Motor neuron (in vitro differentiated cells): ENCODE measurements at regions not wholly inside any gene's neighbourhood (a gene's known extent, or its start where the extent isn't known, plus 50 kb on each side); places are given as distances from the start of the nearest gene placed in this dataset.
A peak's percentile ranks its signal among the peaks of the same experiment; 100 is the strongest.

Source experiments
- ATAC-seq, 8 experiments: fragments of 200-7000 bp; cut with Tn5 transposase; replicated peaks in 6 of 8; 2 replicates each; pipeline ENCODE4 v1.8.0; 2021; ENCODE audit warnings: mild to moderate bottlenecking in 8 of 8, moderate library complexity in 8 of 8
- H3K27ac ChIP-seq, 2 donors: fragments of 250-450 bp; sonication (Bioruptor Pico); 2 replicates each; pipeline ENCODE4 v1.9.0; 2021; ENCODE audit warnings: antibody characterized with exemption in 2 of 2, mild to moderate bottlenecking in 2 of 2, moderate library complexity in 1 of 2
- H3K4me1 ChIP-seq, 2 donors: fragments of 250-450 bp; sonication (Bioruptor Pico); replicated peaks in 1 of 2; 2 replicates each; pipeline ENCODE4 v1.6.1; 2021; ENCODE audit warnings: antibody characterized with exemption in 2 of 2, mild to moderate bottlenecking in 2 of 2, moderate library complexity in 1 of 2
- H3K4me3 ChIP-seq, 5 donors: fragments of 250-450 bp; sonication (Bioruptor Pico); 2 replicates each; pipeline ENCODE4 v1.9.0; 2021; ENCODE audit warnings: antibody characterized with exemption in 5 of 5, mild to moderate bottlenecking in 5 of 5, moderate library complexity in 4 of 5
- WGBS, 10 experiments: fragments of 450-650 bp; shearing (Covaris generic); methylation state at CpG; one replicate each; pipeline ENCODE4 v1.0.0; 2022; 5-methylcytosine and 5-hydroxymethylcytosine counted together
- in situ Hi-C, 9 experiments: fragments of 400-800 bp; cut with MboI; loops; one replicate each; pipeline ENCODE4 v1.15.0; 2021; ENCODE audit warnings: low sequenced_read_pairs in 9 of 9, low pct_unique_long_range_greater_than_20kb in 2 of 9; ENCODE audit not compliant: unreplicated experiment in 9 of 9

GRCh38 chr14:84435820-84436324 lies 1094.1 kb upstream of the FLRT2 start:
- Histone ChIP-seq H3K4me3 (no peak overlapping the region), H3K4me1 (peaks cover 26 to 33% of the 10 kb centered on the region in 2 donors), H3K27ac (no peak overlapping the region)
- in situ Hi-C loops, result no loop called here
- no peak for ATAC-seq
- 0 to 82% (median 27%) methylated on average over 1 of the region's 1 CpG; no CpG with 5 or more reads in 4 of the 10 experiments for WGBS, 10 experiments

GRCh38 chr14:84436528-84436927 lies 1093.4 kb upstream of the FLRT2 start:
- ATAC-seq, result peak in 2 of 8 experiments; percentile 35 to 75
- 0 to 100% (median 32%) methylated on average over 1 to 2 of the region's 2 CpGs; no CpG with 5 or more reads in 2 of the 10 experiments for WGBS, 10 experiments
- H3K4me3 ChIP-seq, result no peak overlapping the region
- in situ Hi-C loops, result no loop called here
- H3K27ac ChIP-seq, result no peak overlapping the region
- H3K4me1 ChIP-seq, result peaks cover 29 to 35% of the 10 kb centered on the region in 2 donors

GRCh38 chr14:84442521-84442920 lies 1087.4 kb upstream of the FLRT2 start:
- H3K4me1 ChIP-seq, result peaks cover 11 to 18% of the 10 kb centered on the region in 2 donors
- peak in 4 of 8 experiments; percentile 53 to 84 (median 66) for ATAC-seq
- WGBS, 10 experiments, result 0 to 36% (median 24%) methylated on average over 1 to 5 of the region's 5 CpGs; no CpG with 5 or more reads in 1 of the 10 experiments
- in situ Hi-C loops, result no loop called here
- no peak overlapping the region for H3K4me3 ChIP-seq
- no peak overlapping the region for H3K27ac ChIP-seq

- ATAC-seq, result no peak
- H3K4me3 ChIP-seq, result no peak overlapping the region
- 0 to 100% (median 89%) methylated on average over 1 to 2 of the region's 2 CpGs; no CpG with 5 or more reads in 3 of the 10 experiments for whole genome bisulfite sequencing, 10 experiments
- no peak overlapping the region for H3K27ac ChIP-seq
- in situ Hi-C loops, result no loop called here
- peaks cover 10 to 17% of the 10 kb centered on the region in 2 donors for H3K4me1 ChIP-seq
Observed at GRCh38 chr14:84445486-84445885, 1084.5 kb upstream of the FLRT2 start.

GRCh38 chr14:84446250-84446649 lies 1083.7 kb upstream of the FLRT2 start:
- in situ Hi-C loops, result no loop called here
- Histone ChIP-seq H3K27ac (no peak overlapping the region), H3K4me3 (no peak overlapping the region), H3K4me1 (peaks cover 5 to 12% of the 10 kb centered on the region in 2 donors)
- 52 to 100% (median 75%) methylated on average over 2 to 3 of the region's 3 CpGs; no CpG with 5 or more reads in 1 of the 10 experiments for WGBS, 10 experiments
- ATAC-seq, result no peak

- 0 to 94% (median 55%) methylated on average over 1 to 5 of the region's 5 CpGs for WGBS, 10 experiments
- in situ Hi-C loops, result no loop called here
- Histone ChIP-seq H3K27ac (no peak overlapping the region), H3K4me3 (no peak overlapping the region), H3K4me1 (peaks cover 0 to 3% of the 10 kb centered on the region in 2 donors)
- ATAC-seq, result peak in 3 of 8 experiments; percentile 34 to 61 (median 53)
Observed at GRCh38 chr14:84453307-84453950, 1076.5 kb upstream of the FLRT2 start.

- H3K27ac ChIP-seq, result no peak overlapping the region
- WGBS, 10 experiments, result 0 to 100% (median 87%) methylated on average over 1 to 4 of the region's 4 CpGs; no CpG with 5 or more reads in 1 of the 10 experiments
- no peak overlapping the region for H3K4me3 ChIP-seq
- in situ Hi-C loops, result no loop called here
- no peak for ATAC-seq
- peaks cover 0 to 5% of the 10 kb centered on the region in 2 donors for H3K4me1 ChIP-seq
Observed at GRCh38 chr14:84454114-84454513, 1075.8 kb upstream of the FLRT2 start.

GRCh38 chr14:84456946-84457345 lies 1073.0 kb upstream of the FLRT2 start:
- no peak for ATAC-seq
- 0 to 100% (median 100%) methylated on average over 1 to 2 of the region's 2 CpGs; no CpG with 5 or more reads in 3 of the 10 experiments for WGBS, 10 experiments
- H3K4me3 ChIP-seq, result no peak overlapping the region
- H3K27ac ChIP-seq, result no peak overlapping the region
- peaks cover 0 to 2% of the 10 kb centered on the region in 2 donors for H3K4me1 ChIP-seq
- in situ Hi-C loops, result no loop called here

GRCh38 chr14:84458881-84459280 lies 1071.1 kb upstream of the FLRT2 start:
- WGBS, 10 experiments, result 0 to 85% (median 33%) methylated on average over 1 of the region's 1 CpG; no CpG with 5 or more reads in 1 of the 10 experiments
- no peak for ATAC-seq
- peaks cover 0 to 2% of the 10 kb centered on the region in 2 donors for H3K4me1 ChIP-seq
- H3K27ac ChIP-seq, result no peak overlapping the region
- no peak overlapping the region for H3K4me3 ChIP-seq
- in situ Hi-C loops, result no loop called here

GRCh38 chr14:84465880-84466279 lies 1064.1 kb upstream of the FLRT2 start:
- Histone ChIP-seq H3K27ac (no peak overlapping the region), H3K4me1 (no peaks in the 10 kb centered on the region), H3K4me3 (no peak overlapping the region)
- WGBS, 10 experiments, result 0 to 43% (median 40%) methylated on average over 1 of the region's 1 CpG; no CpG with 5 or more reads in 7 of the 10 experiments
- in situ Hi-C loops, result no loop called here
- peak in 3 of 8 experiments; percentile 53 to 82 (median 79) for ATAC-seq

GRCh38 chr14:84468153-84468552 lies 1061.8 kb upstream of the FLRT2 start:
- Histone ChIP-seq H3K4me1 (no peaks in the 10 kb centered on the region), H3K4me3 (no peak overlapping the region), H3K27ac (no peak overlapping the region)
- no peak for ATAC-seq
- 35 to 100% (median 79%) methylated on average over 1 to 5 of the region's 5 CpGs for WGBS, 10 experiments
- in situ Hi-C loops, result no loop called here

- in situ Hi-C loops, result no loop called here
- no peak overlapping the region for H3K4me3 ChIP-seq
- peaks cover 0 to 5% of the 10 kb centered on the region in 2 donors for H3K4me1 ChIP-seq
- ATAC-seq, result no peak
- 10 to 100% (median 76%) methylated on average over 1 to 2 of the region's 2 CpGs for WGBS, 10 experiments
- H3K27ac ChIP-seq, result no peak overlapping the region
Observed at GRCh38 chr14:84477996-84478395, 1051.9 kb upstream of the FLRT2 start.

- no peak overlapping the region for H3K4me3 ChIP-seq
- no peak for ATAC-seq
Observed at GRCh38 chr14:84482256-84483071, 1047.5 kb upstream of the FLRT2 start.

More at GRCh38 chr14:84482256-84483071, 1047.5 kb upstream of the FLRT2 start:
- H3K4me1 ChIP-seq, result peaks cover 0 to 14% of the 10 kb centered on the region in 2 donors
- in situ Hi-C loops, result no loop called here
- WGBS, 10 experiments, result 39 to 94% (median 73%) methylated on average over 2 to 5 of the region's 5 CpGs
- H3K27ac ChIP-seq, result no peak overlapping the region
